Activated CD4-positive, alpha-beta T cell treated with anti-CD3 and anti-CD28 coated beads for 36 hours (primary cell): ENCODE measurements at regions not wholly inside any gene's neighbourhood (a gene's known extent, or its start where the extent isn't known, plus 50 kb on each side); places are given as distances from the start of the nearest gene placed in this dataset.
"Not testable (repeated sequence)": the region's sequence is repeated elsewhere in the genome, so short reads cannot be mapped to it uniquely, and the experiment has no call there.

ENCODE experiments used
- ATAC-seq: fragments of 200-7000 bp; cut with Tn5 transposase; one replicate; pipeline ENCODE4 v1.10.0; 2021; ENCODE audit warnings: mild to moderate bottlenecking, moderate library complexity
- CTCF ChIA-PET: fragments of 350-600 bp; sonication (Branson Sonifier 250); formaldehyde crosslinking; loops from one replicate; lab custom pipeline; 2021; ENCODE audit warnings: antibody characterized with exemption; lab: Charles Lee
- POLR2A ChIA-PET: fragments of 350-600 bp; sonication (Branson Sonifier 250); formaldehyde crosslinking; loops from one replicate; lab custom pipeline; 2021; ENCODE audit warnings: antibody characterized with exemption, inconsistent platforms; lab: Charles Lee
- DNase-seq: peaks from one replicate; pipeline ENCODE4 v3.0.0-alpha.2; 2020
- H3K27ac Mint-ChIP-seq: one replicate; pipeline ENCODE4 v1.8.0; 2021; ENCODE audit warnings: mixed read lengths
- H3K27me3 Mint-ChIP-seq: one replicate; pipeline ENCODE4 v1.8.0; 2021; ENCODE audit warnings: mixed read lengths
- H3K36me3 Mint-ChIP-seq: one replicate; pipeline ENCODE4 v1.8.0; 2021; ENCODE audit warnings: low read depth, mixed read lengths
- H3K4me1 Mint-ChIP-seq: one replicate; pipeline ENCODE4 v1.8.0; 2021; ENCODE audit warnings: mixed read lengths
- H3K4me3 Mint-ChIP-seq: one replicate; pipeline ENCODE4 v1.8.0; 2021; ENCODE audit warnings: mild to moderate bottlenecking, moderate library complexity, mixed read lengths
- H3K9me3 Mint-ChIP-seq: one replicate; pipeline ENCODE4 v1.8.0; 2021; ENCODE audit warnings: low read depth, mixed read lengths
- intact Hi-C, 2 experiments: fragments of 100-400 bp; cut with DNase I in 1 of 2; cut with micrococcal nuclease in 1 of 2; formaldehyde crosslinking; loops; one replicate each; pipeline versions ENCODE4 v1.14.2 to v1.15.1; 2022 to 2024; cut with DNase I, micrococcal nuclease

GRCh38 chr5:36739751-36740221, 133.4 kb downstream of the SLC1A3 start:
- CTCF ChIA-PET: interaction anchor here (0.5 to 4.2 kb wide), 26 partner anchors 9 to 491 kb away, joined by 3 to 29 read pairs (median 4); no protein-coding TSS in a partner anchor
- Mint-ChIP-seq H3K4me1 (peaks cover 8% of the 10 kb centered on the region), H3K4me3 (no peak overlapping the region), H3K27ac (no peak overlapping the region), H3K9me3 (no peaks in the 10 kb centered on the region), H3K36me3 (no peaks in the 10 kb centered on the region), H3K27me3 (peaks cover 31% of the 10 kb centered on the region)
- peak; percentile 85 for ATAC-seq
- intact Hi-C loops: loop anchor here (1.0 to 10.0 kb wide), 5 partner anchors 131 to 575 kb away; no protein-coding TSS in a partner anchor
- POLR2A ChIA-PET: no interaction called here
- peak; percentile 86 for DNase-seq

- H3K4me1 Mint-ChIP-seq: peaks cover 11% of the 10 kb centered on the region
- DNase-seq: no peak
- no peak overlapping the region for H3K27ac Mint-ChIP-seq
- H3K27me3 Mint-ChIP-seq: peaks cover 34% of the 10 kb centered on the region
- H3K9me3 Mint-ChIP-seq: no peaks in the 10 kb centered on the region
- intact Hi-C loops: no loop called here
- POLR2A ChIA-PET: no interaction called here
- ATAC-seq: no peak
- no peaks in the 10 kb centered on the region for H3K36me3 Mint-ChIP-seq
- CTCF ChIA-PET: interaction anchor here (0.5 to 4.2 kb wide), 24 partner anchors 10 to 492 kb away, joined by 3 to 29 read pairs (median 4); no protein-coding TSS in a partner anchor
- no peak overlapping the region for H3K4me3 Mint-ChIP-seq
These were observed 134.0 kb downstream of the SLC1A3 start for GRCh38 chr5:36740259-36740898.

- Mint-ChIP-seq H3K27ac (no peak overlapping the region), H3K27me3 (peaks cover 39% of the 10 kb centered on the region), H3K9me3 (no peaks in the 10 kb centered on the region), H3K4me1 (peaks cover 11% of the 10 kb centered on the region), H3K36me3 (no peaks in the 10 kb centered on the region), H3K4me3 (no peak overlapping the region)
- ChIA-PET POLR2A (no interaction called here), CTCF (interaction anchor here (1.1 to 2.4 kb wide), 4 partner anchors 10 to 267 kb away, joined by 3 to 15 read pairs (median 4); no protein-coding TSS in a partner anchor)
- no peak for DNase-seq
- no peak for ATAC-seq
- intact Hi-C loops: no loop called here
These were observed 134.7 kb downstream of the SLC1A3 start for GRCh38 chr5:36741128-36741527.

GRCh38 chr5:36743891-36744772, 132.4 kb upstream of the NIPBL start:
- intact Hi-C loops: loop anchor here in 1 of 2 experiments (1.0 kb wide), 1 partner anchor 126 kb away; no protein-coding TSS in a partner anchor
- Mint-ChIP-seq H3K36me3 (no peaks in the 10 kb centered on the region), H3K27me3 (peaks cover 48% of the 10 kb centered on the region), H3K4me3 (peak overlapping the region; percentile 72), H3K27ac (no peak overlapping the region), H3K4me1 (peaks cover 11% of the 10 kb centered on the region), H3K9me3 (no peaks in the 10 kb centered on the region)
- DNase-seq (no peak), ATAC-seq (peak; percentile 13)
- POLR2A ChIA-PET: no interaction called here
- CTCF ChIA-PET: interaction anchor here (0.6 to 3.0 kb wide), 15 partner anchors 9 to 925 kb away, joined by 3 to 15 read pairs (median 3); partner anchors contain the start of gene NIPBL

- DNase-seq: peak; percentile 57
- peaks cover 48% of the 10 kb centered on the region for H3K27me3 Mint-ChIP-seq
- no peaks in the 10 kb centered on the region for H3K36me3 Mint-ChIP-seq
- peak overlapping the region; percentile 72 for H3K4me3 Mint-ChIP-seq
- peak overlapping the region; percentile 4 for H3K27ac Mint-ChIP-seq
- ATAC-seq: peak; percentile 63
- H3K4me1 Mint-ChIP-seq: peaks cover 10% of the 10 kb centered on the region
- CTCF ChIA-PET: interaction anchor here (0.6 to 3.0 kb wide), 14 partner anchors 10 to 1250 kb away, joined by 3 to 15 read pairs (median 3); partner anchors contain the start of gene NIPBL
- intact Hi-C loops: loop anchor here in 1 of 2 experiments (1.0 kb wide), 1 partner anchor 125 kb away; no protein-coding TSS in a partner anchor
- POLR2A ChIA-PET: no interaction called here
- H3K9me3 Mint-ChIP-seq: no peaks in the 10 kb centered on the region
These were observed 131.6 kb upstream of the NIPBL start for GRCh38 chr5:36744773-36745589.

GRCh38 chr5:36747794-36748193, 128.8 kb upstream of the NIPBL start:
- H3K36me3 Mint-ChIP-seq, H3K9me3 Mint-ChIP-seq, CTCF ChIA-PET, intact Hi-C loops, H3K4me3 Mint-ChIP-seq, H3K27ac Mint-ChIP-seq, ATAC-seq, H3K4me1 Mint-ChIP-seq, DNase-seq, POLR2A ChIA-PET: not testable (repeated sequence)
- peaks cover 39% of the 10 kb centered on the region for H3K27me3 Mint-ChIP-seq

GRCh38 chr5:36751886-36752285, 124.7 kb upstream of the NIPBL start:
- intact Hi-C loops: no loop called here
- peaks cover 8% of the 10 kb centered on the region for H3K27me3 Mint-ChIP-seq
- H3K4me3 Mint-ChIP-seq: no peak overlapping the region
- no peaks in the 10 kb centered on the region for H3K9me3 Mint-ChIP-seq
- H3K4me1 Mint-ChIP-seq: no peaks in the 10 kb centered on the region
- ATAC-seq (no peak), DNase-seq (no peak)
- no peaks in the 10 kb centered on the region for H3K36me3 Mint-ChIP-seq
- ChIA-PET CTCF (interaction anchor here (1.1 kb wide), 1 partner anchor 64 kb away, joined by 3 read pairs; no protein-coding TSS in a partner anchor), POLR2A (no interaction called here)
- H3K27ac Mint-ChIP-seq: no peak overlapping the region

GRCh38 chr5:36755342-36755741, 121.2 kb upstream of the NIPBL start:
- POLR2A ChIA-PET: no interaction called here
- CTCF ChIA-PET: no interaction called here
- DNase-seq: no peak
- Mint-ChIP-seq H3K27ac (no peak overlapping the region), H3K4me3 (no peak overlapping the region), H3K9me3 (no peaks in the 10 kb centered on the region), H3K27me3 (peaks cover 6% of the 10 kb centered on the region), H3K4me1 (no peaks in the 10 kb centered on the region), H3K36me3 (no peaks in the 10 kb centered on the region)
- intact Hi-C loops: no loop called here
- no peak for ATAC-seq

GRCh38 chr5:36755920-36756488, 120.6 kb upstream of the NIPBL start:
- Mint-ChIP-seq H3K4me3 (no peak overlapping the region), H3K27me3 (peaks cover 6% of the 10 kb centered on the region), H3K4me1 (no peaks in the 10 kb centered on the region), H3K27ac (no peak overlapping the region), H3K36me3 (no peaks in the 10 kb centered on the region), H3K9me3 (no peaks in the 10 kb centered on the region)
- no peak for DNase-seq
- POLR2A ChIA-PET: no interaction called here
- intact Hi-C loops: no loop called here
- CTCF ChIA-PET: no interaction called here
- ATAC-seq: no peak

GRCh38 chr5:36756848-36757247, 119.7 kb upstream of the NIPBL start:
- no peaks in the 10 kb centered on the region for H3K4me1 Mint-ChIP-seq
- intact Hi-C loops: no loop called here
- DNase-seq (no peak), ATAC-seq (no peak)
- CTCF ChIA-PET: no interaction called here
- H3K36me3 Mint-ChIP-seq: no peaks in the 10 kb centered on the region
- H3K27me3 Mint-ChIP-seq: peaks cover 6% of the 10 kb centered on the region
- H3K27ac Mint-ChIP-seq: no peak overlapping the region
- H3K4me3 Mint-ChIP-seq: no peak overlapping the region
- no peaks in the 10 kb centered on the region for H3K9me3 Mint-ChIP-seq
- POLR2A ChIA-PET: no interaction called here
